ENCODE measurements at regions not wholly inside any gene's neighbourhood (a gene's known extent, or its start where the extent isn't known, plus 50 kb on each side); places are given as distances from the start of the nearest gene placed in this dataset.
"Not testable (repeated sequence)": the region's sequence is repeated elsewhere in the genome, so short reads cannot be mapped to it uniquely, and the experiment has no call there.

GRCh38 chr16:18631713-18632112, 69.8 kb upstream of the NOMO2 start:
- TF ChIP-seq CTCF, POLR2A (IDR thresholded peaks at IDR 0.05): not testable (repeated sequence)
